Body of pancreas (tissue), 4 donors: ENCODE measurements at regions not wholly inside any gene's neighbourhood (a gene's known extent, or its start where the extent isn't known, plus 50 kb on each side); places are given as distances from the start of the nearest gene placed in this dataset.

Experiments
- CTCF ChIP-seq, 7 experiments: fragments of 450-650 bp in 4 of 7; fragments of 200-600 bp in 3 of 7; sonication (generic) in 3 of 7; IDR thresholded peaks; one replicate each; pipeline ENCODE4 v1.5.1; 2016 to 2019; ENCODE audit warnings: antibody characterized with exemption in 7 of 7
- POLR2A ChIP-seq, 3 donors: fragments of 450-650 bp; IDR thresholded peaks; one replicate each; pipeline ENCODE4 v1.6.1; 2016; ENCODE audit warnings: antibody characterized with exemption in 3 of 3, mild to moderate bottlenecking in 2 of 3

GRCh38 chr3:168331756-168332155, 236.0 kb upstream of the GOLIM4 start:
- no peak for TF ChIP-seq CTCF (IDR thresholded peaks at IDR 0.05)
- no peak for TF ChIP-seq POLR2A (IDR thresholded peaks at IDR 0.05)
